ENCODE measurements at regions not wholly inside any gene's neighbourhood (a gene's known extent, or its start where the extent isn't known, plus 50 kb on each side); places are given as distances from the start of the nearest gene placed in this dataset.

DNA sequence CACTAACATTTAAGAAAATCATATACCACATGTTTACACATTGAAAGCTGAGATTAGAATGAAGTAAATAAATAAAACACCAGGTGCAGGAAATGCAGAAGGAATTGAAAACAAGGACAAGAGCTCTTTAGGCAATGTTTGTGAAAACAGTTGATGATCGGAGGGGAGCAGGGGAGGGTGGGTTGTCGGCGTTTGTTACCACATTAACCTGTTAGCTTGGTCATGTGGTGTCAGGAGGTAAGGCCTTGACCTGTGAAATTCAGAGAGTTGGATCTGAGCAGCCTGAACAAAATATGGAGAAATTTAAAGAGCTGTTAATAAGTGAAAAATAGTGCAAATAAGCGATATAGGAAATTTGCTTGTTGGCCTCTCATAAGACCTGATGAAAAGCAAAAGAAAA is 759.9 kb downstream of the PDHA2 start:
- peak; percentile 2 for DNase-seq

DNA sequence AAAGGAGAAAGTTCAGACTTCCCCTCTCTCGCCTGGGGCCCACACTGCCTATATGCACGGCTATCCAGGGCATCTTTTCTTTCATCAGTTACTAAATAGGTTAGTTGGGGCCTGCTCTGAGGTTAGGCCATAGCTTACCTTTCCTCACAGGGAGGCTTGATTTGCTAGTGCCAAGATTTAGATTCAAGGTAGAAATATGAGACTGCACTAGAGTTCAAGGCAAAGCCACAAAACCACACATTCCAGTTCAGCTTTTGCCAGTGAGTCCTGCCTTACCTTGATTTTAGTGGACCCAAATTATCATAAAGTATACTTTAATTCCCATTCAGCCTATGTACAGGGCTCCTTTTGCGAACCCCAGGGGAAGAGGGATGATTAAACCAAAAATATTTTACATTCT is 762.8 kb downstream of the PDHA2 start:
- no peak for DNase-seq

- no peak for DNase-seq
Observed at GRCh38 chr4:96603641-96604040, 763.7 kb downstream of the PDHA2 start.

- no peak for DNase-seq
Observed at GRCh38 chr4:96606451-96606850, 766.6 kb downstream of the PDHA2 start.

- DNase-seq: no peak
Observed at GRCh38 chr4:96626023-96626422, 786.1 kb downstream of the PDHA2 start.

DNA sequence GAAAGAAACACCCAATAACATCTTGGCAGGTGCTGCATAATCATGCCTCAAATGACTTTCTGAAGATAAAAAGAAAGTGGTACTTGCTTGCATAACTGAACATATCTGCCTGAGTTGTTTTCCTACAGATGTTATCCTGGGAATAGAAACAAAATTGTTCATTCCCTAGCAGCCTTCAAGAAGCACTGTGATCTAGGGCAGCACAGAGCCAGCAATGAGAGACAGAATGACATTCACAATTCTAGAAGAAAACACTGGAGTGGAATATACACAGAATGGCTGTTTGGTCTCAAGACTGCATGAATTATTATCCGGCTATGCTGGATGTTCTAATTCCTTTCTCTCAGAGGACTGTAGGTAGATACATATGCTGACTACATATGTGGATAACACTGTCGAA is 790.9 kb downstream of the PDHA2 start:
- DNase-seq: no peak

- no peak for DNase-seq
Observed at GRCh38 chr4:96637971-96638412, 798.1 kb downstream of the PDHA2 start.

- DNase-seq: no peak
Observed at GRCh38 chr4:96639932-96640331, 800.0 kb downstream of the PDHA2 start.

DNA sequence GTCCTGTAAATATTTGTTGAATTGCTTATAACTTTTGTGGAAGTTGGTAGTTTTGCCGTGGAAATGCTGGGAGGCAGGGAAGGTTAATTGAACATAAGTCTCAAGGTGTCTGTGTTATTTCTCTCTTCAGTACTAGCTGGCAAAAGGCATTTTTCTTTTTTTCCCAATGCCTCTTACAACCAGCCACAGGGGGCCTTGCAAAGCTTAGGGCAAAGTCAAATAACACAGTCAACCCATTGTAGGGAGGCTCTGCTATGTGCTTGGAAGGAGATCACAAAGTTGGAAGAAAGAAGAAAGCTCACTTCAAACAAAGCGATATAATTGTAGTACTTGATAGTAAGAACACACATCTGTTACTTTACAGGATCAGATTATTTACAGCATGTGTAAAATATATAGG is 802.6 kb downstream of the PDHA2 start:
- DNase-seq: no peak

DNA sequence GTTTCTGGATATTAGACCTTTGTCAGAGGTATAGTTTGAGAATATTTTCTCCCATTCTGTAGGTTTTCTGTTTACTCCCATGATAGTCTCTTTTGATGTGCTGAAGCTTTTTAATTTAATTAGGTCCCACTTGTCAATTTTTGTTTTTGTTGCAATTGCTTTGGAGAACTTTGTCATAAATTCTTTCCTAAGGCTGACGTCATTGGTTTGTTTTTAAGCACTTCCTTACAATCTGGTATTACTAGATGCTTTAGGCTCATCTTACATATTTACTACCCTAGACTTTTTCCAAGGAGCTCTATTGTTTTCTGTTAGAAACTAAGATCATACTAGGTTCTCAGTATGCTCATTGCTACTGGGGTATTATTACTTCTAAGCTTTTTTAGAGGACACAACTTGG is 806.3 kb downstream of the PDHA2 start:
- no peak for DNase-seq

DNA sequence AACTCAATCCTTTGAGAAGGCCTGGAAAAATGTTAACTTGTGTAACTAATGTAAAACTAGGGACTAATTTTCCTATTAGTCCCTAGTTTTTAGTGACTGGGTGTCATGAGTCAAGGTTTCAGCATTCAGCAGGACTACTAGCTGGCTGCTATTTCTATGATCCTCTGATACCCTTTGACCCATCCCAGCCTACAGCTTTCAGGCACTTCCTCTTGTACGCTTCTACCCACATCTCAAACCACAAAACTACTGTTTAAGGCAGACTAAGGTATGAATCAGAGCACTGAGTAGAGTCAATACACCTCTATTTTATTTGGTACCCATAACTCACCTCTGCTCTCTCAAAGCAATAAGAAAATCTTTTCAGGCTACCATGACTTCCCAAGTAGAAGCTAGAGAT is 809.6 kb downstream of the PDHA2 start:
- no peak for DNase-seq

- DNase-seq: no peak
Observed at GRCh38 chr4:96652158-96652557, 812.3 kb downstream of the PDHA2 start.

GRCh38 chr4:96652821-96653220 is 812.9 kb downstream of the PDHA2 start:
- DNase-seq: no peak

DNA sequence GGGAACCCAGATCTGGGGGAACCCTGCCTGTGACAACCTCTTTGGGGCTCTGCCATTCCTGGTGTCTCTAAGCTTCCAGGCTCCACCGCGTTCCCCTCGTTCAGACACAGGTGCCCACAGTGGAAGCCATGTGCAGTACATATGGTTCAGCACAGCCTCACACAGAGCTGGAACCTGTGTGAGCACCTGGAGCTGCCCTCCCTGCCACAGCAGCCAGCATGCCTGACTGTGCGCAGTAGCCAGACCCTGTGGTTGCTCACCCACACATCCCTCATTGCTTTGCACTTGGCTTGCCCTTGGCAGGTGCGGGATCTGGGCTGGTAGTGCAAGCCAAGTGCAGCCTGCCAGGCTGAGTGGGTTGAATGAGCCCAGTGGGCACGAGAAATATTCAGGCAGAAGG is 814.2 kb downstream of the PDHA2 start:
- no peak for DNase-seq

- DNase-seq: no peak
Observed at GRCh38 chr4:96670381-96670780, 830.5 kb downstream of the PDHA2 start.

DNA sequence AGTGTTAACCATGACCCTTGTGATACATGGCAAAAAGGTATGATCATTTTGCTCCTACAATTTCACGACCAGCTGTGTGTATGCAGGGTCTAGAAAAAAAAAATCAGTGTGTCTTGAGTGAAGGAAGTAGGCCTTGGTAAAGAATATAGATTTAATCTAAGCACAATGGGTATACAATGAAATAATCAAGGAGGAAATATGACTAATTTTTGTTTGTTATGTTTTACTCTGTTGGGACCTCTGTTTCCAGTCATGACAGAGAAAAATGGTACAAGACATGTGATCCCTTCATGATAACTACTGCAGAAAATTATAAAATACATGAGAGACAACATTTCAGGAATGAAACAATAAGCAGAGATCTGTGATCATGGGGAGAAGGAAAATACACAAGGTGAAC is 835.5 kb downstream of the PDHA2 start:
- no peak for DNase-seq

GRCh38 chr4:96675896-96676295 is 836.0 kb downstream of the PDHA2 start:
- DNase-seq: no peak

DNA sequence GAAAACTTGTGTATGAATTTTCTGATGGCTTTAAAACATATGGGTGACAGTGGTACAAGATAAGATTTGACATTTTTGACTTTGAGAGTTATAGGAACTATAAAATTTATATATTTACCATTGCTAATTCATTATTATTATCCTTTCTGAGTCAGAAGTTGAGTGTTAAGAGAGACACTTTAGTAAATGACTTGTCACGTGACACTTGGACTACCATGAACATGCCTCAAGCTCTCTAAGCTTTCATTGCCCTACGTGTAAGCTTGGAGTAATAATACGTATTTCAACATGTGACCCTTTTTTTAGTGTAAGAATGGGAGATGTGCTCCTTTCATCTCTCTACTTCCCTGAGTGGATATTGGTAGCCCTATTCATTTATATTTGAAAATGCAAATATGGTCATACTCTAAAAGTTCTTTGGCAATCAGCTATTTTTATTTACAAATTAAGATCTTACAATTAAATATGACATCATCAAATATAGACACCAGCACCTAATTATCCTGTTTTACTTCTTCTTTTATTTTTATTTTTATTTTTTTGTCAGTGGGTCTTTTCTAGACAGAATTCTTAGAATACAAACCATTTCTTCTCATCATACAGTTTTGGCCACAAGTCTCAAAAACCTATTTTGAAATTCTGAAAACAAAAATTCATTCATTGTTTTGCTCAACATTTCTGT is 837.0 kb downstream of the PDHA2 start:
- DNase-seq: no peak

GRCh38 chr4:96677499-96677898 is 837.6 kb downstream of the PDHA2 start:
- DNase-seq: no peak

DNA sequence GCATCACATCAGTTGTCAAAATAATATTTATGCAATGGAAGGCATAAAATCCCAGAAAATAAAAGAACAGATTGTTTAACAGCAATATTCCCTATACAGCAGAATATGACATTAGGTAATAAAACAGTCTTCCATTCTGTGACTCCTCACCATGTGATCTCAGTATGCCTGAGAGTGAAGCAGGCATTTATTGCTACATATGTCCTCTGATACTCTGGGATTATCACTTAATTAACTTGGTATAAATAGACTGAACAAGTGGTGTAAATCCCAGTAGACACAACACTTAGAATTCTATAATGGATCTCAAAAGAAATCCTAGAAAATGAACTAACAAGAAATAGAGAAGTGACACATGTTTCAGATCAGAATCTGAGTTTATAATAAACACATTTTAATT is 841.3 kb downstream of the PDHA2 start:
- DNase-seq: no peak

- no peak for DNase-seq
Observed at GRCh38 chr4:96685691-96686090, 845.8 kb downstream of the PDHA2 start.

DNA sequence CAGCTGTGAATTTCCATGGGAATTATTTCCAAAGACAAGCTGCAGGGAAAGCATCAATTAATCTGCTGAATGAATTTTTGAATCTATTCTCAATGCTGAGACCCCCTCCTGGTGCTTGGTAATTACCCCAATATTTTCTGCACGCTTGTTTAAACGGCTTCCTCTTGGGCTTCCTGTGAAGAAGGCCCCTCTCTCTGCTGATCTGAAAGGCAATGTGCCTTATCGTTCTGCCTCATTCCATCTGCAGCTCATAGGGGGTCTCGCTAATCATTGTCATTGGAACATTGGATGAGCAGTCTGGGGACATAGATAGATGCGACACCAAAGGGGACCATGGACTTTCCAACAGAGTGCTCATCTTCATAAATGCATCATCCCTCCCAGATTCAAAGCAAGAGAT is 851.6 kb downstream of the PDHA2 start:
- no peak for DNase-seq

DNA sequence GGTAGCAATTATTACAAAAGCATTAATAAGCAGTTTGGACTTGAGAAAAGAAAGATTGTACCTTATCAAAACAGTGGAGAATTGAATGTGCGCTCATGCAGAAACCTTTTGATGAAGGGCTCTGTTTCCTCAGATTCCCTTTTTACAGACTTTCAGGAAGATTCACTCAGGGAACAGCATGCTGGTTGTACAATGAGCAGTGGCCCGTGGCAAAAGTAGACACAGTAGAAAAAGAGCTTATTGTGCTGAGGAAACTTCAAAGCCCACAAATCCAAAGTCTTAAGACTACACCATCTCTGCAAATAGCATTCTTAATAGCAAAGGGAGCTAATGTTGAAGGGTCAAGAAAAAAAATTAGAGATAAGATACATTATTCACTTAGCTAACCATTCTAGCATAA is 858.9 kb downstream of the PDHA2 start:
- DNase-seq: no peak

- DNase-seq: no peak
Observed at GRCh38 chr4:96703265-96703664, 863.4 kb downstream of the PDHA2 start.

DNA sequence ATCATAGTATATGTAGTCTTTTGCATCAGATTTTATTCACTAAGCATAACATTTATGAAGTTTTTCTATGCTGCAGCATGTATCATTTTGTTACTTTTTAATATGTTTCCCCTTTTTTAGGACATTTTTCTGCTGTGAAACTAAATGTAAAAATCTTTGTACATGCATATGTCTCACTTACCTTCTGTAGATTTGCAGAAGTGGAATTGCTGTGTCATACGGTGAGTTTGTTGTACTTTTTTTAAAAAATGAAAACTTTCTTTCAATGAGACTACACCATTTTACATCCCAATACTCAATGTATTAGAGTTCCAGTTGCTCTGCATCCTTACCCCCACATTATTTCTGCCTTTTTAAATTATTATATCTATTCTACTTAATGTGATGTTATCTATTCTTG is 868.9 kb downstream of the PDHA2 start:
- no peak for DNase-seq

Data from COR-L47 (cell line).